ENCODE measurements at regions not wholly inside any gene's neighbourhood (a gene's known extent, or its start where the extent isn't known, plus 50 kb on each side); places are given as distances from the start of the nearest gene placed in this dataset.

- intact Hi-C loops (cut with micrococcal nuclease): loop anchor here (2.0 to 5.0 kb wide), 2 partner anchors 112 to 203 kb away; partner anchors contain the start of gene FOXN3
- no TSS peak for BruUV-seq (replicated peaks)
- DNase-seq (ENCODE audit: unreplicated experiment): no peak
- no peaks in the 10 kb centered on the region for H3K27me3 Mint-ChIP-seq (ENCODE audit: insufficient read depth, unreplicated experiment)
- peaks cover 7% of the 10 kb centered on the region for H3K4me1 Mint-ChIP-seq (ENCODE audit: insufficient read depth, unreplicated experiment)
- TF ChIP-seq, protein P1, sequence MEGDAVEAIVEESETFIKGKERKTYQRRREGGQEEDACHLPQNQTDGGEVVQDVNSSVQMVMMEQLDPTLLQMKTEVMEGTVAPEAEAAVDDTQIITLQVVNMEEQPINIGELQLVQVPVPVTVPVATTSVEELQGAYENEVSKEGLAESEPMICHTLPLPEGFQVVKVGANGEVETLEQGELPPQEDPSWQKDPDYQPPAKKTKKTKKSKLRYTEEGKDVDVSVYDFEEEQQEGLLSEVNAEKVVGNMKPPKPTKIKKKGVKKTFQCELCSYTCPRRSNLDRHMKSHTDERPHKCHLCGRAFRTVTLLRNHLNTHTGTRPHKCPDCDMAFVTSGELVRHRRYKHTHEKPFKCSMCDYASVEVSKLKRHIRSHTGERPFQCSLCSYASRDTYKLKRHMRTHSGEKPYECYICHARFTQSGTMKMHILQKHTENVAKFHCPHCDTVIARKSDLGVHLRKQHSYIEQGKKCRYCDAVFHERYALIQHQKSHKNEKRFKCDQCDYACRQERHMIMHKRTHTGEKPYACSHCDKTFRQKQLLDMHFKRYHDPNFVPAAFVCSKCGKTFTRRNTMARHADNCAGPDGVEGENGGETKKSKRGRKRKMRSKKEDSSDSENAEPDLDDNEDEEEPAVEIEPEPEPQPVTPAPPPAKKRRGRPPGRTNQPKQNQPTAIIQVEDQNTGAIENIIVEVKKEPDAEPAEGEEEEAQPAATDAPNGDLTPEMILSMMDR (IDR thresholded peaks at IDR 0.05; ENCODE audit: unreplicated experiment): no peak
- ChIA-PET POLR2A (interaction anchor here (0.6 to 3.0 kb wide), 9 partner anchors 9 to 795 kb away, joined by 3 to 18 read pairs (median 3); partner anchors contain the start of gene TTC8), CTCF (interaction anchor here (0.7 to 1.0 kb wide), 2 partner anchors 11 to 197 kb away, joined by 3 read pairs; no protein-coding TSS in a partner anchor)
- H3K27ac Mint-ChIP-seq (ENCODE audit: low read depth, unreplicated experiment): no peak overlapping the region
- H3K36me3 Mint-ChIP-seq (ENCODE audit: insufficient read depth, unreplicated experiment): no peaks in the 10 kb centered on the region
- H3K9me3 Mint-ChIP-seq (ENCODE audit: unreplicated experiment): no peaks in the 10 kb centered on the region
- peak overlapping the region; percentile 77 for H3K4me3 Mint-ChIP-seq (ENCODE audit: unreplicated experiment)
These were observed 202.6 kb upstream of the FOXN3 start for GRCh38 chr14:89619596-89619995.

DNA sequence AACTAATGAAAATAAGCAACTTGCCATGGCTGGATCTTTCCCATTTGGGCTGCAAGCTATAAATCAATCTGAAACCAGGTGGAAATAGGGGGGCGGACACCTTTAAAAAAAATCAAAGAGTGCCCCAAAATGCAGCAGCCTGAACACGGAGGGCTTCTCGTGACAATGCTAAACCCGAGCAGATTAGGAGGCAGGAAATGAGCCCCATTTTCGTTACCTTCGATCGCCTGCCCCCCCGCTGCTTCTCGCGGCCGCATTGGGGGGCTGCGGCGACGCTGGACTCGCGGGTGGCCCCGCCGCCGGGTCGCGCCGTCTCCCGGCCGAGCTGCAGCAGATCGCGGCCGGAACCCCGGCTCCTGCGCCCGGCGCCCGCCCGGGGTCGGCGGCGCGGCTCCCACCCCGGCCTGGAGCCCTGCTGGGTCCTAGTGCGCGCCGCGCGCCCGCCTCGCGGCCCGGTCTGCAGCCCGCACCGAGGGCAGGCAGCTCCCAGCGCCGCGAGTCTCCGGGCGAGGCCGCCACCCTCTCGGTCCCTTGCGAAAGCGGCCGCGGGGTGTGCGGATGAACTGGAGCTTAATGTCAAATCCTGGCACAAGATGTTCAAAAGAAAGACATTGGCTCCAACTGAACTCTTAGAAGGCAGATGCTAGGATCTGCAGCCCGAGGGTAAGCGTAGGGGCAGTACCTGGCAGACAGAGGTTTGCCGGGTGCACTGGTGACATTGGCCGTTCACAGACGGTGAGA lies 201.9 kb upstream of the FOXN3 start:
- peaks cover 7% of the 10 kb centered on the region for H3K4me1 Mint-ChIP-seq (ENCODE audit: insufficient read depth, unreplicated experiment)
- ChIA-PET CTCF (interaction anchor here (0.5 to 1.0 kb wide), 4 partner anchors 11 to 441 kb away, joined by 3 to 4 read pairs (median 3); no protein-coding TSS in a partner anchor), POLR2A (interaction anchor here (0.6 to 3.0 kb wide), 15 partner anchors 8 to 795 kb away, joined by 3 to 18 read pairs (median 3); partner anchors contain the start of gene TTC8)
- H3K27ac Mint-ChIP-seq (ENCODE audit: low read depth, unreplicated experiment): peak overlapping the region; percentile 39
- BruUV-seq (replicated peaks): no TSS peak
- intact Hi-C loops (cut with micrococcal nuclease): loop anchor here (2.0 to 5.0 kb wide), 2 partner anchors 112 to 202 kb away; partner anchors contain the start of gene FOXN3
- H3K27me3 Mint-ChIP-seq (ENCODE audit: insufficient read depth, unreplicated experiment): no peaks in the 10 kb centered on the region
- peak; percentile 57 for DNase-seq (ENCODE audit: unreplicated experiment)
- H3K4me3 Mint-ChIP-seq (ENCODE audit: unreplicated experiment): peak overlapping the region; percentile 77
- H3K9me3 Mint-ChIP-seq (ENCODE audit: unreplicated experiment): no peaks in the 10 kb centered on the region
- TF ChIP-seq, protein P1 (IDR thresholded peaks at IDR 0.05; ENCODE audit: unreplicated experiment): no peak
- H3K36me3 Mint-ChIP-seq (ENCODE audit: insufficient read depth, unreplicated experiment): no peaks in the 10 kb centered on the region

DNA sequence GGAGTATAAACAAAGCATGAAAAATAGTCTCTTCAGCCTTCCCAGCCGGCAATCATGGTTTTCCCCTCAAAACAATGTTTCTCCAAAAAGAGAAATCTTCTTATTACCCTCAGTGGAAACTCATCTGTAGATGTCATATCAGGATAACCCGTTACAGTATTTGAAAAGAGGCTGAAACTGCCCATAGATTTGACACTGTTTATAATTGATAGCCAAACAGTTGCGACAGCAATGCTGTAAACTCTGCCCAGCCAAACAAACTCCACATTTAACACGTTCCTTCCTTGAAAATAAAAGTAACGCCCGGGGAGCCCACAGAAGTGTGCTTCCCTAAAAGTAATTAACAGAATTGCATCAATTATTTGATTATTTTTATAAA lies 201.3 kb upstream of the FOXN3 start:
- CTCF ChIA-PET: interaction anchor here (0.5 to 0.6 kb wide), 2 partner anchors 236 to 440 kb away, joined by 3 to 4 read pairs; no protein-coding TSS in a partner anchor

More for the DNA sequence above, 201.3 kb upstream of the FOXN3 start:
- BruUV-seq (replicated peaks): no TSS peak
- H3K9me3 Mint-ChIP-seq (ENCODE audit: unreplicated experiment): no peaks in the 10 kb centered on the region
- TF ChIP-seq, protein P1 (IDR thresholded peaks at IDR 0.05; ENCODE audit: unreplicated experiment): no peak
- peak overlapping the region; percentile 39 for H3K27ac Mint-ChIP-seq (ENCODE audit: low read depth, unreplicated experiment)
- no peaks in the 10 kb centered on the region for H3K27me3 Mint-ChIP-seq (ENCODE audit: insufficient read depth, unreplicated experiment)
- no peaks in the 10 kb centered on the region for H3K36me3 Mint-ChIP-seq (ENCODE audit: insufficient read depth, unreplicated experiment)
- peak overlapping the region; percentile 77 for H3K4me3 Mint-ChIP-seq (ENCODE audit: unreplicated experiment)
- intact Hi-C loops (cut with micrococcal nuclease): loop anchor here (2.0 to 5.0 kb wide), 2 partner anchors 111 to 202 kb away; partner anchors contain the start of gene FOXN3
- DNase-seq (ENCODE audit: unreplicated experiment): peak; percentile 12
- POLR2A ChIA-PET: interaction anchor here (0.7 to 3.0 kb wide), 8 partner anchors 19 to 210 kb away, joined by 3 to 18 read pairs (median 4); no protein-coding TSS in a partner anchor
- peaks cover 7% of the 10 kb centered on the region for H3K4me1 Mint-ChIP-seq (ENCODE audit: insufficient read depth, unreplicated experiment)
